ENCODE measurements at regions not wholly inside any gene's neighbourhood (a gene's known extent, or its start where the extent isn't known, plus 50 kb on each side); places are given as distances from the start of the nearest gene placed in this dataset.

GRCh38 chr14:104376202-104377140 lies 203.1 kb upstream of the C14orf180 start:
- Mint-ChIP-seq H3K9me3 (peaks cover 6 to 10% of the 10 kb centered on the region in 2 donors), H3K36me3 (ENCODE audit: insufficient read depth in 2 of 2) (peaks cover 4 to 14% of the 10 kb centered on the region in 2 donors), H3K4me3 (no peak overlapping the region), H3K4me1 (ENCODE audit: low read depth) (no peaks in the 10 kb centered on the region), H3K27me3 (ENCODE audit: low read depth) (no peaks in the 10 kb centered on the region), H3K27ac (no peak overlapping the region)
- DNase-seq = no peak
- no peak for ATAC-seq (replicated peaks in 1 of 2)

GRCh38 chr14:104377256-104377655 lies 202.3 kb upstream of the C14orf180 start:
- H3K27me3 Mint-ChIP-seq (ENCODE audit: low read depth) = no peaks in the 10 kb centered on the region
- ATAC-seq (replicated peaks in 1 of 2) (no peak), DNase-seq (no peak)
- H3K36me3 Mint-ChIP-seq (ENCODE audit: insufficient read depth in 2 of 2) = peaks cover 4 to 15% of the 10 kb centered on the region in 2 donors
- no peak overlapping the region for H3K4me3 Mint-ChIP-seq
- H3K27ac Mint-ChIP-seq = no peak overlapping the region
- H3K4me1 Mint-ChIP-seq (ENCODE audit: low read depth) = no peaks in the 10 kb centered on the region
- H3K9me3 Mint-ChIP-seq = peaks cover 9 to 13% of the 10 kb centered on the region in 2 donors

GRCh38 chr14:104378698-104379113 lies 200.9 kb upstream of the C14orf180 start:
- Mint-ChIP-seq H3K9me3 (peaks cover 9 to 13% of the 10 kb centered on the region in 2 donors), H3K4me3 (no peak overlapping the region), H3K4me1 (ENCODE audit: low read depth) (no peaks in the 10 kb centered on the region), H3K36me3 (ENCODE audit: insufficient read depth in 2 of 2) (peaks cover 4 to 15% of the 10 kb centered on the region in 2 donors), H3K27me3 (ENCODE audit: low read depth) (no peaks in the 10 kb centered on the region), H3K27ac (no peak overlapping the region)
- DNase-seq (no peak), ATAC-seq (replicated peaks in 1 of 2) (no peak)

- ATAC-seq (replicated peaks in 1 of 2) = no peak
- H3K27me3 Mint-ChIP-seq (ENCODE audit: low read depth) = no peaks in the 10 kb centered on the region
- no peak overlapping the region for H3K4me3 Mint-ChIP-seq
Measured at GRCh38 chr14:104382361-104383087, 197.0 kb upstream of the C14orf180 start.

GRCh38 chr14:104383088-104383995 lies 196.2 kb upstream of the C14orf180 start:
- DNase-seq (no peak), ATAC-seq (replicated peaks in 1 of 2) (no peak)
- Mint-ChIP-seq H3K4me3 (no peak overlapping the region), H3K27ac (no peak overlapping the region), H3K36me3 (ENCODE audit: insufficient read depth in 2 of 2) (peaks cover 4 to 15% of the 10 kb centered on the region in 2 donors), H3K9me3 (peaks cover 9 to 13% of the 10 kb centered on the region in 2 donors), H3K27me3 (ENCODE audit: low read depth) (no peaks in the 10 kb centered on the region), H3K4me1 (ENCODE audit: low read depth) (no peaks in the 10 kb centered on the region)

More at GRCh38 chr14:104382361-104383087, 197.0 kb upstream of the C14orf180 start:
- H3K27ac Mint-ChIP-seq = no peak overlapping the region
- H3K36me3 Mint-ChIP-seq (ENCODE audit: insufficient read depth in 2 of 2) = peaks cover 4 to 15% of the 10 kb centered on the region in 2 donors
- H3K4me1 Mint-ChIP-seq (ENCODE audit: low read depth) = no peaks in the 10 kb centered on the region
- peaks cover 9 to 13% of the 10 kb centered on the region in 2 donors for H3K9me3 Mint-ChIP-seq
- DNase-seq = no peak

GRCh38 chr14:104383996-104384775 lies 195.4 kb upstream of the C14orf180 start:
- peaks cover 4 to 12% of the 10 kb centered on the region in 2 donors for H3K36me3 Mint-ChIP-seq (ENCODE audit: insufficient read depth in 2 of 2)
- DNase-seq = no peak
- no peak overlapping the region for H3K4me3 Mint-ChIP-seq
- no peaks in the 10 kb centered on the region for H3K4me1 Mint-ChIP-seq (ENCODE audit: low read depth)
- H3K27ac Mint-ChIP-seq = no peak overlapping the region
- peaks cover 9 to 13% of the 10 kb centered on the region in 2 donors for H3K9me3 Mint-ChIP-seq
- no peaks in the 10 kb centered on the region for H3K27me3 Mint-ChIP-seq (ENCODE audit: low read depth)
- ATAC-seq (replicated peaks in 1 of 2) = no peak

- no peaks in the 10 kb centered on the region for H3K27me3 Mint-ChIP-seq (ENCODE audit: low read depth)
- DNase-seq = no peak
- H3K27ac Mint-ChIP-seq = no peak overlapping the region
- peaks cover 9% of the 10 kb centered on the region in 2 donors for H3K9me3 Mint-ChIP-seq
- H3K4me3 Mint-ChIP-seq = no peak overlapping the region
- peaks cover 4 to 7% of the 10 kb centered on the region in 2 donors for H3K36me3 Mint-ChIP-seq (ENCODE audit: insufficient read depth in 2 of 2)
- no peak for ATAC-seq (replicated peaks in 1 of 2)
- H3K4me1 Mint-ChIP-seq (ENCODE audit: low read depth) = peaks cover 1% of the 10 kb centered on the region
Measured at GRCh38 chr14:104384776-104385071, 194.8 kb upstream of the C14orf180 start.

GRCh38 chr14:104385111-104385510 lies 194.5 kb upstream of the C14orf180 start:
- Mint-ChIP-seq H3K27ac (no peak overlapping the region), H3K27me3 (ENCODE audit: low read depth) (no peaks in the 10 kb centered on the region), H3K4me3 (no peak overlapping the region), H3K9me3 (peaks cover 8 to 9% of the 10 kb centered on the region in 2 donors), H3K36me3 (ENCODE audit: insufficient read depth in 2 of 2) (peaks cover 4 to 6% of the 10 kb centered on the region in 2 donors), H3K4me1 (ENCODE audit: low read depth) (peaks cover 5% of the 10 kb centered on the region)
- ATAC-seq (replicated peaks in 1 of 2) = no peak
- DNase-seq = no peak

GRCh38 chr14:104385531-104386101 lies 193.9 kb upstream of the C14orf180 start:
- H3K4me3 Mint-ChIP-seq = no peak overlapping the region
- no peak overlapping the region for H3K27ac Mint-ChIP-seq
- peaks cover 2 to 4% of the 10 kb centered on the region in 2 donors for H3K36me3 Mint-ChIP-seq (ENCODE audit: insufficient read depth in 2 of 2)
- peaks cover 5 to 6% of the 10 kb centered on the region in 2 donors for H3K9me3 Mint-ChIP-seq
- no peaks in the 10 kb centered on the region for H3K27me3 Mint-ChIP-seq (ENCODE audit: low read depth)
- H3K4me1 Mint-ChIP-seq (ENCODE audit: low read depth) = peaks cover 10% of the 10 kb centered on the region
- DNase-seq (no peak), ATAC-seq (replicated peaks in 1 of 2) (no peak)

- Mint-ChIP-seq H3K27me3 (ENCODE audit: low read depth) (no peaks in the 10 kb centered on the region), H3K27ac (no peak overlapping the region), H3K9me3 (peaks cover 4 to 5% of the 10 kb centered on the region in 2 donors), H3K4me3 (no peak overlapping the region), H3K4me1 (ENCODE audit: low read depth) (peaks cover 13% of the 10 kb centered on the region), H3K36me3 (ENCODE audit: insufficient read depth in 2 of 2) (peaks cover under 1 to 3% of the 10 kb centered on the region in 2 donors)
- ATAC-seq (replicated peaks in 1 of 2) = no peak
- no peak for DNase-seq
Measured at GRCh38 chr14:104386151-104386841, 193.3 kb upstream of the C14orf180 start.

Data from activated T-cell treated with anti-CD3 and anti-CD28 coated beads, Interleukin-2, amount 50 U/mL, for 72 hours (primary cell).